ENCODE measurements at regions not wholly inside any gene's neighbourhood (a gene's known extent, or its start where the extent isn't known, plus 50 kb on each side); places are given as distances from the start of the nearest gene placed in this dataset.

GRCh38 chr4:76841026-76841425, 56.9 kb downstream of the SOWAHB start:
- CTCF ChIA-PET = interaction anchor here (0.7 kb wide), 1 partner anchor 218 kb away, joined by 3 read pairs; no protein-coding TSS in a partner anchor
- Mint-ChIP-seq H3K36me3 (ENCODE audit: low read depth) (peaks cover 2% of the 10 kb centered on the region), H3K4me3 (no peak overlapping the region), H3K27me3 (no peaks in the 10 kb centered on the region), H3K9me3 (ENCODE audit: low read depth) (peaks cover 7% of the 10 kb centered on the region), H3K27ac (no peak overlapping the region), H3K4me1 (no peaks in the 10 kb centered on the region)
- DNase-seq (no peak), ATAC-seq (no peak)
- POLR2A ChIA-PET = no interaction called here
- intact Hi-C loops (cut with DNase I, micrococcal nuclease) = no loop called here

GRCh38 chr4:76836860-76837562, 60.9 kb downstream of the SOWAHB start:
- ATAC-seq (no peak), DNase-seq (no peak)
- Mint-ChIP-seq H3K9me3 (ENCODE audit: low read depth) (peaks cover 7% of the 10 kb centered on the region), H3K27me3 (no peaks in the 10 kb centered on the region), H3K36me3 (ENCODE audit: low read depth) (peaks cover 2% of the 10 kb centered on the region), H3K4me1 (no peaks in the 10 kb centered on the region), H3K4me3 (no peak overlapping the region), H3K27ac (no peak overlapping the region)
- intact Hi-C loops (cut with DNase I, micrococcal nuclease) = no loop called here
- CTCF ChIA-PET = no interaction called here
- POLR2A ChIA-PET = no interaction called here

All from activated CD4-positive, alpha-beta T cell treated with anti-CD3 and anti-CD28 coated beads for 36 hours (primary cell).